ENCODE measurements at regions not wholly inside any gene's neighbourhood (a gene's known extent, or its start where the extent isn't known, plus 50 kb on each side); places are given as distances from the start of the nearest gene placed in this dataset.
"Not testable (repeated sequence)": the region's sequence is repeated elsewhere in the genome, so short reads cannot be mapped to it uniquely, and the experiment has no call there.

DNA sequence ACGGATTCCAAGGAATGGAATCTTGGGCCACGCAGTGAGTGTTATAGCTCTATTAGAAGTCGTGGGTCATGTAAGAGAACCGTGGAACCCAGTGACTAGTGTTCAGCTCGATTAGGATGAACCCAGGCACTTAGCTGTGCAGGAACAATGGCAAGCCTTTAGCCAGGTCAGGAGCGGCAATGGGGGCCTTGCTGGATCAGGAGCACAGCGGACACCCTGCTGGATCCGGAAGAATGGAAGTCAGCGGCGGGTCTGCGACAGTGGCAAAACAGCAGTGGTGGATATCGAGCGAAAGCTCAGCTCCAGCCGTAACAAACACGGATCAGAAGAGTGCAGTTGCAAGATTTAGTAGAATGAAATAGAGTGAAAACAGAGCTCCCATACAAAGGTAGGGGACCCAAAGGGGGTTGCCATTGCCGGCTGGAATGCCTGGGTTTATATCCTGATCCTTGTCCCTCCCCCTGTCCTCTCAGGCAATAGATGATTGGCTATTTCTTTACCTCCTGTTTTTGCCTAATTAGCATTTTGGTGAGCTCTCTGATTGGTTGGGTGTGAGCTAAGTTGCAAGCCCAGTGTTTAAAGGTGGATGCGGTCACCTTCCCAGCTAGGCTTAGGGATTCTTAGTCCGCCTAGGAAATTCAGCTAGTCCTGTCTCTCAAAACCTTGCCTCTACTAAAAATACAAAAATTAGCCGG, 618.3 kb upstream of the CBLB start:
- DNase-seq, result not testable (repeated sequence)

DNA sequence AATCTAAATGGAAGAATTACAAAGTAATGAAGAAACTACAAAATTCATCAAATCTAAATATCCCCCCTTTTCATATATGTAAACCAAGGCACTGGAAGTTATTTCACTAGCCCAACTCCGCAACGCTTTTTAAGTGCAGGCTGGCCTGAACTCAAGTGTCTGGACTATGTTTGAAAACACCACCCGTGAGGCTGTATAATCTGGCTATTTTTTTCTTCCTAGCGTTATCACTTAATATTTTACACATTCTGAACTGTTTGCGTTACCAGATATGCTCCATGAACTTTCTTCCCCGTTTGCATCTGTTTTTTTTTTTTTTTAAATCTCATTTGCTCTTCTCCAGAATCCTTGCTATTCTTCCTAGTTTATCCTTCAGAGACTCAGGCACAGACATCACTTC, 619.5 kb upstream of the CBLB start:
- no peak for DNase-seq

DNA sequence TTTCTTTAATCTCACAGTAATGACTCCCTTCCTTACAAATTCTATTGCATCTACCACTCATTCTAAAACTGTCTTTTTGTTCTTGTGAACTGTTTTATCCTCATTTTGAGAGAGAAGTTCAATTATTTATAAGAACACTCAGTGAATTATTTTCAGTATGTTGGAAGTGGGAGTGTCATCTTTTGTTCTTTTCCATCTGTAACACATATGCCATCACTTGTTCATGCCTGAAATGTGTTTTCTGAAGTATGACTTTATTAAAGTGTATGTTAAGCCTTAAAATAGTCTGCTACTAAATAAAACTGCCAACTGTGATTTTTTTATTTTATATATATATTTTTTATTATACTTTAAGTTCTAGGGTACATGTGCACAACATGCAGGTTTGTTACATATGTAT, 623.0 kb upstream of the CBLB start:
- DNase-seq, result no peak

DNA sequence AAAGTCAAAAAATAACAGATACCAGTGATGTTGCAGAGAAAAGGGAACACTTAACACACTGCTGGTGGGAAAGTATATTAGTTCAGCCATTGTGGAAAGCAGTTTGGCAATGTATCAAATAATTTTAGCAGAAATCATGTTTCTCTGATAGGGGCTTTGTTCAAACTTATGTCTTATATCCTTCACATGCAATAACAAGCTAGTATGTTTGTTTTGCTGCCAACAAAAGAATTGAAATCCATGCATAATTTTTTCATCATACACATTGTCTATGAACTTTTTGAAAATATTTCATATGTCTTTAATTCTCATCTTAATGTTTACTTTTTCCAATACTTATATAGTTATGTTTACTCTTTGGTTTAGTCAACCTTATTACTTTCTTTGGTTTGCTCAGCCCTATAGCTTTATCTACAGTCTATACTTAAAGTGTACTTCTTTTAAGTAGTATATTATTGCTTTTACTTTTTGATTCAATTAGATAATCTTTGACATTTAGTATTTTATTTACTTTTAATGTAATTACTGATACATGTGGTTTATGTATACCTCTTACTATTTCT, 639.6 kb upstream of the CBLB start:
- DNase-seq, result no peak

DNA sequence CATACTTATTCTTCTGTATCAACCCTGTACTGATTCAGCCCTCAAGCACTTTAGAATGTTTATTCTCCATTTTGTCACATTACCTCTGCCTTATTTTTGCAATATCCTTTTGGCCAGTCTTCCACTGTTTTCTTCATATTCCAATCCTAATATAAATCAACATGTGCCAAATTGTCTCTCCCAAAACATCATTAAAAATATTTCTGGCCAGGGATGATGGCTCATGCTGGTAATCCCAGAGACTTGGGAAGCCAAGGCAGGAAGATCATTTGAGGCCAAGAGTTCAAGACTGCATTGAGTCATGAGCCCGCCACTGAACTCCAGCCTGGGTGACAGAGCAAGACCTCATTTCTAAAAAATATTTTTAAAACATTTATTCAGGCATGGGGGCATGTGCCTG, 641.4 kb upstream of the CBLB start:
- no peak for DNase-seq

DNA sequence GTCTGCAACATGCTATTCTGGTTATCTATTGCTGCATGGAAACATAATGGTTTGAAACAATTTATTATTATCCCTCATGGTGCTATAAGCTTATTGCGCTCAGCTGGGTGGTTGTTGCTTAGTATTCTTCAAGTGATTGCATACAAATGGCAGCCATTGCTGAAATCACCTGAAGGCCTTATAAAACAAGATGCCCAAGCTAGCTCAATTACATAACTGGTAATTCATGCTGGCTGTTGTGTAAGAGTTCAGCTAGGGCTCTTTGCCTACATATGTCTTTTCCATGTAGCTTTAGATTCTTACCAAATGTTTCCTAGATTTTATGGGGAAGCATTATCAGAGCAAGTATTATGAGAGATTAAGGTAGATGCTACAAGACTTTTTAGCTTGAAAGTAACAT, 644.0 kb upstream of the CBLB start:
- DNase-seq, result no peak

DNA sequence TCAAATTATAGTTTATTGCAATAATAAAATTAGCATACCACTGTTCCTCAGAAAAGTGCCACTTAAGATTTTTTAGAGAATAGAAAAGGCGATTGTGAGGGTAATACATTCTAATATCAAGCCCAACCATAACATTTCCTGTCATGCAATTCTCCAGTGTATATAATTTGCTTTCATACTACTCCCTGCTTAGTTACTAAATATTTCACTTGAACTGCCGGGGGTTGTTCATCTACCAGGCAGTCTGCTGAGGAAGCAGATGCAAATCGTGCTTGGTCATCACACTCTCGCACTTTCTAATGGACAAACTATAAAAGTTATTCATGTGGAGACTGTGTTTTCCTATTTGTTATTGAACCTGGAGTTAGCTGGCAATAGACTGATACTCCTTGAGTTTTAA, 645.6 kb upstream of the CBLB start:
- DNase-seq, result no peak

DNA sequence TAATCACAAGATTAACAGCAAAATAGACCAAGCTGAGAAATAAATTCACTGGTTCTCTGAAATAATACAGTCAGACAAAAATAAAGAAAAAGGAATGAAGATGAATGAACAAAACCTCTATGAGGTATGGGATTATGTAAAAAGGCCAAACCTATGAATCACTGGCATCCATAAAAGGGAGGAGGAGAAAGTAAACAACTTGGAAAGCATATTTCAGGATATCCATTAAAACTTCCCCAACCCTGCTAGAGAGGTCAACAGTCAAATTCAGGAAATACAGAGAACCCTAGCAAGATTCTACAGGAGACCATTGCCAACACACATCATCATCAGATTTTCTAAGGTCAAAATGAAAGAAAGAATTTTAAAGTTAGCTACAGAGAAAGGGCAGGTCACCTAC, 649.7 kb upstream of the CBLB start:
- no peak for DNase-seq

DNA sequence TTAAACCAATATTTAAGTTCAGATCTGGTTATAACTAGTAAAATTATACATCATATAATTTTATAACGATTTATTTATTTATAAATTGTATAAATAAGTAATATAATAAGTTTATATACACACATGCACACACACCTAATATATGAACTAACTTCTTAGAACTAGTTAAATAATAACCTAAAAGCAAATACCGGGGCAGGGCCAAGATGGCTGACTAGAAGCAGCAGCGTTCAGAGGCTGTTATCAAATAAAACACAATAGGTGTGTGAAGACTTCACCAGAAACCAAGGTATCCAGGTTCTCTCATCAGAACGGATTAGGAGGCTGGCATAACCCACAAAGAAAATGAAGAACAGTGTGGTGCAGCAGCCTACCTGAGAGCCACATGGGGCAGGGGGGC, 653.6 kb upstream of the CBLB start:
- no peak for DNase-seq

DNA sequence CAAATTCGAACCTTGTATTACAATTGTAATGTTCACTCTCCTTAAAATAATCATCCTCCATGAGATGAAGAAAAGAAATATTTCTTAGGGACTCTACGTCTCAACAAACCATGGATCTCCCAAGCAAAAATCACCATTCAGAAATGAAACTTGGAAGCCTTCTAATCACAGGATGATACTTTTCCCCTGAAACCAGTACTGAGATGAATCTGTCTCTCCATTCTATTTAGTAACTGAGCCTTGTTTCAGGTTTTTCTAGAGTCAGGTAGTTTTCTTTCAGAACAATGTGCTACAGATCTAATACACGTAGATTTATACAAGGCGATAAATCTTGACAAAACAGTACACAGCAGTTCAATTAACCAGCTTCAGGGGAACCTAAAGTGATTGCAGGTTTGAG, 660.1 kb upstream of the CBLB start:
- no peak for DNase-seq

DNA sequence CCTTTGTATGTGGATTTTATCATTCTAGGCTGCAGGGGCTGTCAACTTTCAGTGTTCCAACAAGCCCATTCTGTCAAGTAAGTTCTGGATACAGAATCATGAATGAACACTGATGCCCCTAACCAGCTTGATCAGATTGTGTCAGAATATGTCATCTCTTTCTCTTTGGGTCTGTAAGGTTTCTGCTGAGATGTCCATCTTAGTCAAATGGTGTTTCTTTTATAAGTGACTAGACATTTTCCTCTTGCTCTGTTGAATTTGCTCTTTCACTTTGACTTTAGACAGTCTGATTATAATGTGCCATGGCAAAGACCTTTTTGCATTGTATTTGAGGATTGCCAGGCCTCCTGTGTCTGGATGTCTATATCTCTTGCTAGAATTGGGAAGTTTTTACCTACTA, 660.9 kb upstream of the CBLB start:
- DNase-seq, result no peak

DNA sequence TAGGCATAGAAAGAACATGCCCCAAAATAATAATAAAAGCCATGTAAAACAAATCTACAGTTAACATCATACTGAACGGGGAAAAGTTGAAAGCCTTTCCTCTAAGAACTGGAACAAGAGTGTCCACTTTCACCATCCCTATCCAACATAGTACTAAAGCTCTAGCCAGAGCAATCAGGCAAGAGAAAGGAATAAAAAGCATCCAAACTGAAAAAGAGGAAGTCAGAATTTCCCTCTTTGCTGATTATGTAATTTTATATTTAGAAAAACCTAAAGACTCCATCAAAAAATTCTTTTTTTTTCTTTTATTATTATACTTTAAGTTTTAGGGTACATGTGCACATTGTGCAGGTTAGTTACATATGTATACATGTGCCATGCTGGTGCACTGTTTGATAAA, 661.6 kb upstream of the CBLB start:
- no peak for DNase-seq

DNA sequence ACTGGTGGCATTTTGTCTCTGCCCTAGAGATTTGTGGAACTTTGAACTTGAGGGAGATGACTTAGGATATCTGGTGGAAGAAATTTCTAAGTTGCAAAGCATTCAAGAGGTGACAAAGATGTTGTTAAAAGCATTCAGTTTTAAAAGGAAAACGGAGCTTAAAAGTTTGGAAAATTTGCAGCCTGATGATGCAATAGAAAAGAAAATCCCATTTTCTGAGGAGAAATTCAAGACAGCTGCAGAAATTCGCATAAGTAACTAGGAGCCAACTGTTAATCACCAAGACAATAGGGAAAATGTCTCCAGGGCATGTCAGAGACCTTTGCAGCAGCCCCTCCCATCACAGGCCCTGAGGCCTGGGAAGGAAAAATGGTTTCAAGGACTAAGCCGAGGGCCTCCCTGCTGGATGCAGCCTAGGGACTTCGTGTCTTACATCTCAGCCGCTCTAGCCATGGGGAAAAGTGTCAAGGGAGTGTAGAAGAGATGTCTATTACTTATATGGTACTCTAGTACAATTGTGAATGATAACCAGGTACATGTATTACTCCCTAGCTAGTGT, 663.0 kb upstream of the CBLB start:
- DNase-seq, result not testable (repeated sequence)

DNA sequence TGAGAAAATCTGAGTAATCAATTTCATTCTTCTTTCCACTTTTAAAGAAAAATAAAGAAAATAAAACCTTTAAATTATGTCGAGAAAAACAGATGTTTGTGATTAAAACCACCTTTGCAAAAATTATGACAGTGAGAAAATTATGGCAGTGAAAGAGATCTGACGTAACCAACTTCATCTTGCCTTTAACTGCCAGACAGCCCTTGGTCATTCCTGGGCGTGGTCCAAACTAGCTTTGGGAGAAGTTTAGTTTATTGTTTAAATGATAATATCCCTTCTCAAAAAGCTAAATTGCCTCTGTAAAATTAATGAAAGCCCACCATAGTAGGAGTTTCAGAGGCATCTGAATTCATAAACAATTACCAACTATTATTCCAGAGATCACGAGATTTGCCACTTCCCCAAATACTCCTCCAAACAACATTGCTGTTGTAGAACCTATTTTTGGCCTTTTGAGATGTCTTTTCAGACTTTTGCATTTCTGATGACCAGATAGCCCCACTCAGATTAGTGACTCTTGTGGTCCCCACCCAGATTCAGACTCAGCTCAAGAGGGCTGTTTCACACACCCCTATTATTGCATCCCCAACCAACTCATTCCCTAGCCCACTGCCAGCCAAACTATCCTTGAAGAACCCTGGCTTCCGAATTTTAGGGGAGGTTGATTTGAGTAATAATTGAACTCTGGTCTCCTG, 664.4 kb upstream of the CBLB start:
- no peak for DNase-seq

DNA sequence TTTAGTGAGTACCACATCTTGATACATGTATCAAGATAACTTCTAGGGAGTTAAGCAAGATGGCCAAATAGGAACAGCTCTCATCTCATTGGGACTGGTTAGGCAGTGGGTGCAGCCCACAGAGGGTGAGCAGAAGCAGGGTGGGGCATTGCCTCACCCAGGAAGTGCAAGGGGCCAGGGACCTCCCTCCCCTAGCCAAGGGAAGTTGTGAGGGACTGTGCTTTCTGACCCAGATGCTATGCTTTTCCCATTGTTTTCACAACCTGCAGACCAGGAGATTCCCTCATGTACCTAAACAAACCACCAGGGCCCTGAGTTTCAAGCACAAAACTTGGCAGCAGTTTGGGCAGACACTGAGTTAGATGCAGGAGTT, 665.0 kb upstream of the CBLB start:
- no peak for DNase-seq

DNA sequence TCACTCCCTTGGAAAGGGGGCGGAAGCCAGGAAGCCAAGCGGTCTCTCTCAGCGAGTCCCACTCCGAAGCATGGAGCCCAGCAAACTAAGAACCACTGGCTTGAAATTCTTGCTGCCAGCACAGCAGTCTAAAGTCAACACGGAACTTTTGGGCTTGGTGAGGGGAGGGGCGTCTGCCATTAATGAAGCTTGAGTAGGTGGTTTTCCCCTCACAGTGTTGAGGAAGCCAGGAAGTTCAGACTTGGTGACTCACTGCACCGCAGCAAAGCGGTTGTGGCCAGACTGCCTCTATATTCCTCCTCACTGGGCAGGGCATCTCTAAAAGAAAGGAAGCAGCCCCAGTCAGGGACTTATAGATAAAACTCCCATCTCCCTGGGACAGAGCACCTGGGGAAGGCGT, 665.4 kb upstream of the CBLB start:
- DNase-seq, result no peak

DNA sequence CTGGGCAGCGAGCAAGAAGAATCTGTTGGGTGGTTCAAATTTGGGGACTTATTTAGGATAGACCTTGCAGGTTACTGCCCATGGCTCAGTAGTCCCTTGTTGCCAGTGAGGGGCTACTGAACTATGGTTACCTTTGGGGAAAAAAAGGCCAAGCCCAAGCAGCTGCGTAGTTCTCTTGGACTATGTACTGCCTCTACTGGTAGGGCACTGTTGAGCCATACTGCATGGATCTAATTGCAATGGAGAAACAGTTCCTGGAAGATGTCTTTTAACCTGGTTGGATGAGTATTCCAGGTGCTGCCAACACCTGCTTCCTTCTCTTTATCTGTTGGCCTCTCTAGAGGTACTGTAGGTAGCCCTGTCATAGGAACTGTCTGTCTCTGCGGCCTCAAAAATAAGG, 671.9 kb upstream of the CBLB start:
- no peak for DNase-seq

DNA sequence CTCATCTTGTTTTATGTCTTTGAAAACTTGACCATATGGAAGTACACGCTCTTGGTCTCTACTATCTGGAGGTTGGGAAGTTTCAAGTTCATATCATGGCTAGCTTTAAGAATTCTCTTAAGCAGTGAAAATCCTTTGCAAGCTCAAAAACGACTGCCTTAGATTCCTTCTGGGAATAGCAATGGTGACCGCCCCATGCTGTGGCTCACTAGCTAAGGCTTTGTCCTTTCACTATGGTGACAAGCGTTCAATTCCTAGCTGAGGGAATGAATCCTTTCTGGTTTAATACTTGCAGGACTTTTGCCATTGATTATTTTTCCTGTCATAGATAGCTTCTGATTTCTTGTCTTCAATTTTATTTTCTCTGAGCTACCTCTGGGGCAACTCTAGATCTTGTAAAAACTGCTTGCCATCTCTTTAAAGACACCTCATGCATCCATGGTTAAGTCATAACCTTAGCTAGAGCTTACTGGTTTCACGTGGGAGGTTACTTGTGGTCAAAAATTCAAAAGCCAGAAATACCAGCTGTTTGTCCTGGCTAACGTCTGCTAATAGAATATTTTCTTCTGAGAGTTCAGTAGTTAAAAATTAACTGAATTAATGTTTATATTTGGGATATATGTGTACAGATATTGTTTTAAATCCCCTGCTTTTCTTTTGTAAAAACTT, 673.4 kb upstream of the CBLB start:
- DNase-seq, result no peak

DNA sequence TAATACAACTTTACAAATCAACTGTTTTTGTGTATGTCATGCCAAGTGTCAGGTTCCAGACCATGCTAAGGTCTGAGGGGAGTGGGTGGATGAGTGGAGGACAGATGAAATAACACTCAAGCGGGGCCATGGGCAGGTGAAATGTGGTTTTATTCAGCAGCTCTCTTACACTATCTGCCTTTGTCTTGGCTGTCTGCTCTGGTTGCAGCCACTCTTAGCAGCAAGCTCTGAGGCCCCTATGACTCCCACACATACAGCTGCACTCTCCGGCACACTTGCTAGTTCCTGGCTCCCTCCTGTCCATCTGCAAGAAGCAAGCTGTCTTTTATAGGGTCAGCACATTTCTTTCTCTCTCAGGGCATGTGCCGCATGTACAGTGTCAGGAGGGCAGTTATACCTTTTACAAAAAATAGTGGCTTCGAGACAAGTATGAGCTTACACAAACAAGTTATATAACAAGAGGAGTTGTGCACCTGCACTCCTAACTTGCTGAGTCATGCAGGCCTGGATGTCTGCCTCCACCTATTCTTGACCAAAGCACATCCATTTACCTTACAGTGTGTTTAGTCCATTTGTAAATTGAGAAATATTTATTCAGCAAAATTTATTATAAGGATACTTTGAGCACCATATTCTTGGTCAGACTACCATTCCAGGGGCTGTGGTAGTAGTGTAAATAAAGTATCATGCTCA, 683.7 kb upstream of the CBLB start:
- no peak for DNase-seq

DNA sequence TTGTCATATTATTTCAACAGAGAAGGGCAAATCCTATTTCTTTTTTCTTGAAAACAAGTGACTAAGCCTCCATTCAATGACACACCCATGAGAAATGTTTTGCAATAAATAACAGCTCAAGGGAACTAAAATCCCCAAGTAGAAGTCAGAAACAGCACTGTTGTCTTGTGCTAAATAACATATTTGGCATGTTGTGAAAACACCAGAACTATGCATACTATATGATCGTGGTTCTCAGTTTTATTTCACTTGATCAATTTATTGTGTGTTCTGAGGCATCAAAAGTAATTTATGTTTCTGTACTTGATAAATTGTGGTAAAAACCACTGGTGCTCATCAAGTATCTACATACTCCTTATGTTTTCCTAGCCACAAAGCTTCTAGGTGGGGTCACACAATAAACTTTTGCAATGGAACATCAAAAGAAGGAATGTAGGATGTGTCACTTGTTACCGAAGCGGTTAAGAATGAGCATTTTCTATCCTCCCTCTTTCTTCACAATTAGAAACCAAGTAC, 691.7 kb upstream of the CBLB start:
- DNase-seq, result no peak

DNA sequence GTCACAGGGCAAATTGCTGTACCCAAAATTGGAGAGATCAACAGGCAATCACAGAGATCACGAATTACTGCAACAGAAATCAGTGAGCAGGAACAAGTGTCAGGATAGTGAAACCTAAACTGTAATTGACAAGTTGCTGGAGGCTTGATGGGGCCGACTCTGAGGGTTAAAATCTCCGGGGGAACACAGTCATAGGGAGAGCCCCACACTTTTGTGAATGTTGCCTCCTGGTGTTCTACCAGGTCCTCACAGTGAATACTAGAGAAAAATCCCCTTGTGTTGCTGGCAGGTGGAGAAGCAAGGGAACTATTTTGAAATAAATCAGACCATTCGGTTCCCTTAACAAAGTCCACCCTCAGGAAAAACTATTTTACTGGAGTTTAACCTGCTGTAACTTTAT, 697.5 kb upstream of the CBLB start:
- DNase-seq, result no peak

DNA sequence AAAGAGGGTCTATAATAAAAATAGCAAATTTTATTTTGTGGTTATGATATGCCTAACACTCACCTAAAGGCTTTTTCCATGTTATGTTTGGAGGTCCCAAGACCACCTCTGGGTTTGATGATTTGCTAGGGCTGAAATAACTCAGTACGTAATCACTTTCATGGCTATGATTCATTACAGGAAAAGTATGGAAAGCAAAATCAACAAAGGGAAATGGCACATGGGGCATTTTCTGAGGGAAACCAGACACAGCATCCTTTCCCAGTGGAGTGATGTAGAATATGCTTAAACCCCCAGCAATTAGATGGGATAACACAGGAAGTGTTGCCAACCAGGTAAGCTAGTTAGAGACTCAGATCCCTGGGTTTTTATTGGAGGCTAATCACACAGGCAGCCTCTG, 701.6 kb upstream of the CBLB start:
- no peak for DNase-seq

DNA sequence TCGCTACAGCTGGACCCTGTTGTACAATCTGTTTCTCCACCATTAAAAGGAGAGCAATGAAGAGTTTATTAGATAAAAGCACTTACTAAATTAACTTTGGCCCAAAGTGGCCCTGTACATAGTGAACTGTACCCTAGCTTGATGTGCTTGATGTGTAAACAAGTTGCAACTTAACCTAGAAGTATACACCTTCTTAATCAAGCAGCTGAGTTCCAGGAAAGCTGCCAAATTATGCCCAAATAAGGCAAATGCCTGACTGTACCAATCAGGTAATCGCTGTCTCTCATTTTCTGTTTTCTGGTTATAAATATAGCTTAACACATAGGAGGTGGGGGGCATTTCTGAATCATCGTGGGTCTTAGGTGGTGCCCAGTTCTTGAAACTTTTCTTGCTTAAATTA, 704.8 kb upstream of the CBLB start:
- no peak for DNase-seq
